BJ (cell line): ENCODE measurements at regions not wholly inside any gene's neighbourhood (a gene's known extent, or its start where the extent isn't known, plus 50 kb on each side); places are given as distances from the start of the nearest gene placed in this dataset.

ENCODE experiments used
- CTCF ChIA-PET: fragments of 350-600 bp; formaldehyde crosslinking; extraction: SDS; loops from one replicate; lab custom pipeline; 2021; ENCODE audit warnings: antibody characterized with exemption, inconsistent platforms; lab: Yijun Ruan, JAX
- POLR2A ChIA-PET: fragments of 300-600 bp; sonication (Branson Sonifier 250); formaldehyde crosslinking; extraction: SDS; loops from one replicate; lab custom pipeline; 2021; ENCODE audit warnings: antibody characterized with exemption; lab: Charles Lee
- DNase-seq: peaks from one replicate; pipeline ENCODE4 v3.0.0-alpha.2; 2011; ENCODE audit warnings: low read depth
- H3K27me3 ChIP-seq: 2 replicates; pipeline ENCODE4 v1.6.0; 2011; ENCODE audit warnings: low read length; ENCODE audit not compliant: control insufficient read depth, insufficient read depth
- H3K36me3 ChIP-seq: 2 replicates; pipeline ENCODE4 v1.5.1; 2011; ENCODE audit warnings: low read length; ENCODE audit not compliant: control insufficient read depth, insufficient read depth
- H3K4me3 ChIP-seq: 2 replicates; pipeline ENCODE4 v1.5.1; 2011; ENCODE audit warnings: low read depth, mild to moderate bottlenecking, control low read depth, low read length
- CTCF ChIP-seq: IDR thresholded peaks from 2 replicates; pipeline ENCODE4 v1.5.1; 2011; ENCODE audit warnings: low read depth, mild to moderate bottlenecking, control low read depth, inconsistent platforms, low read length, moderate library complexity; ENCODE audit not compliant: insufficient read depth

- Histone ChIP-seq H3K4me3 (no peak overlapping the region), H3K27me3 (no peaks in the 10 kb centered on the region), H3K36me3 (no peaks in the 10 kb centered on the region)
- POLR2A ChIA-PET: no interaction called here
- CTCF ChIA-PET: interaction anchor here (0.6 to 1.1 kb wide), 2 partner anchors 247 to 292 kb away, joined by 3 read pairs; no protein-coding TSS in a partner anchor
- no peak for TF ChIP-seq CTCF
- DNase-seq: no peak
Measured at GRCh38 chr11:128165572-128165971, 421.8 kb downstream of the ETS1 start.

- Histone ChIP-seq H3K4me3 (no peak overlapping the region), H3K36me3 (no peaks in the 10 kb centered on the region), H3K27me3 (no peaks in the 10 kb centered on the region)
- POLR2A ChIA-PET: no interaction called here
- no peak for TF ChIP-seq CTCF
- DNase-seq: no peak
- CTCF ChIA-PET: interaction anchor here (0.6 to 1.1 kb wide), 3 partner anchors 20 to 293 kb away, joined by 3 to 4 read pairs (median 3); no protein-coding TSS in a partner anchor
Measured at GRCh38 chr11:128164080-128164741, 423.1 kb downstream of the ETS1 start.

GRCh38 chr11:128161994-128162393 lies 425.4 kb downstream of the ETS1 start:
- POLR2A ChIA-PET: no interaction called here

GRCh38 chr11:128161436-128161835 lies 425.9 kb downstream of the ETS1 start:
- Histone ChIP-seq H3K27me3 (no peaks in the 10 kb centered on the region), H3K4me3 (no peak overlapping the region), H3K36me3 (no peaks in the 10 kb centered on the region)
- TF ChIP-seq CTCF: no peak
- no peak for DNase-seq
- POLR2A ChIA-PET: no interaction called here
- CTCF ChIA-PET: interaction anchor here (1.1 to 6.4 kb wide), 4 partner anchors 9 to 671 kb away, joined by 3 to 98 read pairs (median 48); no protein-coding TSS in a partner anchor

More at GRCh38 chr11:128161994-128162393, 425.4 kb downstream of the ETS1 start:
- no peaks in the 10 kb centered on the region for H3K27me3 ChIP-seq
- CTCF ChIA-PET: interaction anchor here (5.3 to 6.4 kb wide), 2 partner anchors 9 to 132 kb away, joined by 37 to 98 read pairs; no protein-coding TSS in a partner anchor
- no peak for DNase-seq
- H3K36me3 ChIP-seq: no peaks in the 10 kb centered on the region
- H3K4me3 ChIP-seq: no peak overlapping the region
- TF ChIP-seq CTCF: no peak

DNA sequence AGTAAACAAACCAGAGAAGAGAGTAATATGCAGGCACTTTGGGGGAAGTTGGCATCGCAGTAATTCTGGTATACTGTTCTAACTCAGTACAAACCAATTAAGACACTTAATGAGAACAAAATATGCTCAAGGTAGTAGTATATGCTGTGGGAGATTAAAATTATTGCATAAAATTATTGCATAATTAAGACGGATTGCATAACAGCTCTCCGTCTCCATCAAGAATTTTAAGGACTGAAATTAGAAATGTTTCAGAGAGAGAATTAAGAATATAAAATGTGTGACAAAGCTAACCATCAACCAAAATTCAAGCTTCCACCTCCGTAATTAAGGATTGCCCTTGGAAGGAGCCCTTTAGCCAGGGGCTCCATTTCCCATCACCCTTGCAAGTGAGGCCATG lies 428.5 kb downstream of the ETS1 start:
- CTCF ChIA-PET: interaction anchor here (0.7 to 6.4 kb wide), 22 partner anchors 9 to 798 kb away, joined by 3 to 98 read pairs (median 6); no protein-coding TSS in a partner anchor
- Histone ChIP-seq H3K36me3 (no peaks in the 10 kb centered on the region), H3K4me3 (no peak overlapping the region), H3K27me3 (no peaks in the 10 kb centered on the region; the same call in 1 of the 2 replicates)
- TF ChIP-seq CTCF: no peak
- POLR2A ChIA-PET: interaction anchor here (0.6 kb wide), 1 partner anchor 16 kb away, joined by 3 read pairs; no protein-coding TSS in a partner anchor
- no peak for DNase-seq
